Caco-2 (cell line): ENCODE measurements at regions not wholly inside any gene's neighbourhood (a gene's known extent, or its start where the extent isn't known, plus 50 kb on each side); places are given as distances from the start of the nearest gene placed in this dataset.

ENCODE experiments used
- BruUV-seq: library from RNA; stranded (reverse); fragments of 400-500 nt; replicated peaks from 2 replicates; lab custom pipeline; 2021; lab: Mats Ljungman, UMichigan
- CTCF ChIA-PET: fragments of 300-600 bp; sonication (Branson Sonifier 250); formaldehyde crosslinking; loops from one replicate; lab custom pipeline; 2022; ENCODE audit warnings: antibody characterized with exemption; lab: Charles Lee
- POLR2A ChIA-PET: fragments of 300-600 bp; sonication (Branson Sonifier 250); formaldehyde crosslinking; loops from one replicate; lab custom pipeline; 2022; ENCODE audit warnings: antibody characterized with exemption; lab: Charles Lee
- DNase-seq, 2 experiments: peaks; one replicate each; pipeline versions ENCODE4 v3.0.0 to v3.0.0-alpha.2; 2020 to 2022
- H3K27me3 ChIP-seq: replicated peaks from 2 replicates; pipeline ENCODE4 v1.6.0; 2011; ENCODE audit warnings: low read length; ENCODE audit not compliant: control insufficient read depth, insufficient read depth
- H3K36me3 ChIP-seq: 2 replicates; pipeline ENCODE4 v1.5.1; 2011; ENCODE audit warnings: low read length; ENCODE audit not compliant: control insufficient read depth, insufficient read depth
- H3K4me1 ChIP-seq: fragments of 250-450 bp; sonication (Bioruptor Pico); 2 replicates; pipeline ENCODE4 v1.5.1; 2020; ENCODE audit warnings: mild to moderate bottlenecking
- H3K4me3 ChIP-seq: 2 replicates; pipeline ENCODE4 v1.5.1; 2011; ENCODE audit warnings: low read depth, mild to moderate bottlenecking, control low read depth, low read length
- H3K9me3 ChIP-seq: fragments of 250-450 bp; sonication (Bioruptor Pico); 2 replicates; pipeline ENCODE4 v1.5.1; 2020; ENCODE audit warnings: mild to moderate bottlenecking, moderate library complexity
- H3K27ac Mint-ChIP-seq: one replicate; pipeline ENCODE4 v1.8.0; 2022; ENCODE audit warnings: mixed read lengths; ENCODE audit not compliant: unreplicated experiment
- H3K27me3 Mint-ChIP-seq: one replicate; pipeline ENCODE4 v1.8.0; 2022; ENCODE audit warnings: mixed read lengths; ENCODE audit not compliant: insufficient read depth, unreplicated experiment
- H3K36me3 Mint-ChIP-seq: one replicate; pipeline ENCODE4 v1.8.0; 2022; ENCODE audit warnings: mild to moderate bottlenecking, mixed read lengths; ENCODE audit not compliant: insufficient read depth, unreplicated experiment
- H3K4me1 Mint-ChIP-seq: one replicate; pipeline ENCODE4 v1.8.0; 2022; ENCODE audit warnings: low read depth, mixed read lengths; ENCODE audit not compliant: unreplicated experiment
- H3K4me3 Mint-ChIP-seq: one replicate; pipeline ENCODE4 v1.8.0; 2022; ENCODE audit warnings: mild to moderate bottlenecking, moderate library complexity, mixed read lengths; ENCODE audit not compliant: unreplicated experiment
- H3K9me3 Mint-ChIP-seq: one replicate; pipeline ENCODE4 v1.8.0; 2022; ENCODE audit warnings: mixed read lengths; ENCODE audit not compliant: unreplicated experiment
- CTCF ChIP-seq, 2 experiments: fragments of 200-600 bp in 1 of 2; IDR thresholded peaks; 1 replicate in 1 of 2; 2 replicates in 1 of 2; pipeline versions ENCODE4 v1.5.1 to v1.8.0; 2011 to 2022; ENCODE audit warnings: antibody characterized with exemption in 1 of 2, control low read depth in 1 of 2, inconsistent platforms in 1 of 2, low read depth in 1 of 2, low read length in 1 of 2, mild to moderate bottlenecking in 1 of 2, moderate library complexity in 1 of 2; ENCODE audit not compliant: insufficient read depth in 1 of 2, severe bottlenecking in 1 of 2, unreplicated experiment in 1 of 2
- intact Hi-C: fragments of 100-400 bp; cut with micrococcal nuclease; formaldehyde crosslinking; loops from one replicate; pipeline ENCODE4 v1.10.0; 2022; ENCODE audit not compliant: unreplicated experiment

- ChIA-PET CTCF (no interaction called here), POLR2A (no interaction called here)
- Histone ChIP-seq H3K9me3 (no peaks in the 10 kb centered on the region), H3K36me3 (no peaks in the 10 kb centered on the region), H3K4me3 (no peak overlapping the region), H3K4me1 (no peaks in the 10 kb centered on the region), H3K27me3 (no peaks in the 10 kb centered on the region)
- H3K27me3 Mint-ChIP-seq, result peaks cover 4% of the 10 kb centered on the region
- H3K27ac Mint-ChIP-seq, result no peak overlapping the region
- intact Hi-C loops, result no loop called here
- no TSS peak for BruUV-seq
- no peaks in the 10 kb centered on the region for H3K4me1 Mint-ChIP-seq
- H3K4me3 Mint-ChIP-seq, result no peak overlapping the region
- no peak for DNase-seq
- no peak for TF ChIP-seq CTCF (IDR thresholded peaks at IDR 0.05; ENCODE audit: insufficient read depth in 1 of 2, low read depth in 1 of 2, low read length in 1 of 2, severe bottlenecking in 1 of 2, unreplicated experiment in 1 of 2)
- no peaks in the 10 kb centered on the region for H3K36me3 Mint-ChIP-seq
- no peaks in the 10 kb centered on the region for H3K9me3 Mint-ChIP-seq
Observed at GRCh38 chr4:187188741-187189140, 465.1 kb upstream of the FAT1 start.

GRCh38 chr4:187190390-187190789, 466.7 kb upstream of the FAT1 start:
- no peak for TF ChIP-seq CTCF (IDR thresholded peaks at IDR 0.05; ENCODE audit: insufficient read depth in 1 of 2, low read depth in 1 of 2, low read length in 1 of 2, severe bottlenecking in 1 of 2, unreplicated experiment in 1 of 2)
- Histone ChIP-seq H3K36me3 (no peaks in the 10 kb centered on the region), H3K4me1 (no peaks in the 10 kb centered on the region), H3K9me3 (no peaks in the 10 kb centered on the region), H3K4me3 (no peak overlapping the region), H3K27me3 (no peaks in the 10 kb centered on the region)
- H3K27me3 Mint-ChIP-seq, result peaks cover 4% of the 10 kb centered on the region
- intact Hi-C loops, result no loop called here
- H3K4me1 Mint-ChIP-seq, result no peaks in the 10 kb centered on the region
- no TSS peak for BruUV-seq
- CTCF ChIA-PET, result no interaction called here
- H3K27ac Mint-ChIP-seq, result no peak overlapping the region
- POLR2A ChIA-PET, result no interaction called here
- H3K4me3 Mint-ChIP-seq, result no peak overlapping the region
- no peak for DNase-seq
- H3K36me3 Mint-ChIP-seq, result no peaks in the 10 kb centered on the region
- no peaks in the 10 kb centered on the region for H3K9me3 Mint-ChIP-seq

GRCh38 chr4:187191676-187192075, 468.0 kb upstream of the FAT1 start:
- Mint-ChIP-seq H3K4me1 (no peaks in the 10 kb centered on the region), H3K9me3 (no peaks in the 10 kb centered on the region), H3K4me3 (no peak overlapping the region), H3K27me3 (peaks cover 4% of the 10 kb centered on the region), H3K36me3 (no peaks in the 10 kb centered on the region), H3K27ac (no peak overlapping the region)
- intact Hi-C loops, result no loop called here
- H3K4me3 ChIP-seq, result no peak overlapping the region
- no TSS peak for BruUV-seq
- no peak for TF ChIP-seq CTCF (IDR thresholded peaks at IDR 0.05; ENCODE audit: insufficient read depth in 1 of 2, low read depth in 1 of 2, low read length in 1 of 2, severe bottlenecking in 1 of 2, unreplicated experiment in 1 of 2)
- H3K36me3 ChIP-seq, result no peaks in the 10 kb centered on the region
- CTCF ChIA-PET, result no interaction called here
- H3K9me3 ChIP-seq, result no peaks in the 10 kb centered on the region
- POLR2A ChIA-PET, result no interaction called here
- H3K27me3 ChIP-seq, result no peaks in the 10 kb centered on the region
- DNase-seq, result no peak
- H3K4me1 ChIP-seq, result no peaks in the 10 kb centered on the region
